DND-41 (cell line): ENCODE measurements at regions not wholly inside any gene's neighbourhood (a gene's known extent, or its start where the extent isn't known, plus 50 kb on each side); places are given as distances from the start of the nearest gene placed in this dataset.

Experiments
- CTCF ChIP-seq: IDR thresholded peaks from 2 replicates; pipeline ENCODE4 v1.5.1; 2012; ENCODE audit warnings: borderline replicate concordance, low read length, moderate library complexity, mild to moderate bottlenecking; ENCODE audit not compliant: poor library complexity, severe bottlenecking; ENCODE audit errors: extremely low read depth
- EZH2 ChIP-seq: IDR thresholded peaks from 3 replicates; pipeline ENCODE4 v1.6.1; 2012; ENCODE audit warnings: borderline replicate concordance, low read depth, mild to moderate bottlenecking, moderate library complexity, low read length, inconsistent platforms; ENCODE audit not compliant: severe bottlenecking

GRCh38 chr6:105932440-105932839 is 153.7 kb upstream of the PRDM1 start:
- no peak for TF ChIP-seq CTCF
- no peak for TF ChIP-seq EZH2
